Endothelial cell (in vitro differentiated cells): ENCODE measurements at regions not wholly inside any gene's neighbourhood (a gene's known extent, or its start where the extent isn't known, plus 50 kb on each side); places are given as distances from the start of the nearest gene placed in this dataset.
A peak's percentile ranks its signal among the peaks of the same experiment; 100 is the strongest.

ENCODE experiments used
- DNase-seq: peaks from one replicate; pipeline ENCODE4 v3.0.0; 2021; ENCODE audit warnings: low spot score
- H3K27ac Mint-ChIP-seq: one replicate; pipeline ENCODE4 v1.8.0; 2021; ENCODE audit warnings: mixed read lengths, inconsistent platforms; ENCODE audit not compliant: unreplicated experiment
- H3K27me3 Mint-ChIP-seq: one replicate; pipeline ENCODE4 v1.8.0; 2021; ENCODE audit warnings: mild to moderate bottlenecking, moderate library complexity, mixed read lengths, inconsistent platforms; ENCODE audit not compliant: unreplicated experiment
- H3K36me3 Mint-ChIP-seq: one replicate; pipeline ENCODE4 v1.8.0; 2021; ENCODE audit warnings: mild to moderate bottlenecking, low read depth, mixed read lengths, inconsistent platforms; ENCODE audit not compliant: unreplicated experiment
- H3K4me1 Mint-ChIP-seq: one replicate; pipeline ENCODE4 v1.8.0; 2021; ENCODE audit warnings: mild to moderate bottlenecking, mixed read lengths, inconsistent platforms; ENCODE audit not compliant: unreplicated experiment
- H3K4me3 Mint-ChIP-seq: one replicate; pipeline ENCODE4 v1.8.0; 2021; ENCODE audit warnings: mild to moderate bottlenecking, mixed read lengths, inconsistent platforms; ENCODE audit not compliant: unreplicated experiment
- H3K9me3 Mint-ChIP-seq: one replicate; pipeline ENCODE4 v1.8.0; 2021; ENCODE audit warnings: mixed read lengths, inconsistent platforms; ENCODE audit not compliant: unreplicated experiment
- TF ChIP-seq, protein P1 (sequence below): fragments of 200-600 bp; sonication (generic); IDR thresholded peaks from one replicate; pipeline ENCODE4 v1.5.0; 2021; ENCODE audit warnings: antibody characterized with exemption; ENCODE audit not compliant: unreplicated experiment

DNA sequence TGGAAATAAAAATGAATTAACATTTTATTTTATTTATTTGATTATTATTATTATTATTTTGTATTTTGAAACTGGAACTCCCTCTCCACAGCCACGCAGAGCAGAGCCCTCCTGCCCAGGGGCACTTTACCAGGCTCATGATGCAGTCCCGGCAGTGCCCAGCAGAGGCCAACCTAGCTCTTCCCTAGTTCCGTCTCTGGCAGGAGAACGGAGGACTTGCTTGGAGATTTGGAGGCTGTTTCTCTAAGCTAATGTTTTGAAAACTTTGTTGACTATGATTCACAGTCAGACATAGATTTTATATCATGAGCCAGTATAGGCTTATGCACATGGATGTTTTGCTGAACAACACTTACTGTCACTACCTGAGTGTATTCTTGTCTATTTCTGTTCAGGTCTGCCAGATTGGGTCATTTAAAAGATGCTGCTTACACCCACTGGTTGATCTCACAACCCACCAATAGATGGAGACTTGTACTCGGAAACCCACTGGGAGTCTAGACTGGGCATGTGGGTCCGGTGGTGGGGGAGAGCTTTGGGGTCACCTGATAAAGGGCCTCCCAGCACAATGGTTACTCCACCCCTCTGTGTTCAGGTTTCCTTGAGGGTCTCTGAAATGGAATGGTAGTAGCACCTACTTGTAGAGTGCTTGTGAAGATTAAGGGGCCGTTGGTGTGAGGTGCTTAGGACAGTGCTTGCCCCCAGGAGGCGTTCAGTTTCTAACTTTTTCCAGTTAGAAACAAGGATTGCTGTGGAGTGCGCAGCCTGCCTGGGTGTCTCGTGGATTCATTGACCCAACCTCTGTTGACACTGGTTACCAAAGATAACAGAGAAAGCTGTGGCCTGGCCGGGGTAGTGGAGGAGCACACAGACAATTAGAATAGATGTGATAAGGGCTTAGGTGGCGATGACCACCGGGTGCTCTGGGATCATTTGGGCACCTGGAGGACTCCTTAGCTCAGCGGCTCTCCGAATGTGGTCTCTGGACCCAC is 177.3 kb downstream of the HAUS1 start:
- Mint-ChIP-seq H3K36me3 (no peaks in the 10 kb centered on the region), H3K4me3 (no peak overlapping the region), H3K4me1 (peaks cover 20% of the 10 kb centered on the region)

GRCh38 chr18:46282177-46282570 is 178.0 kb downstream of the HAUS1 start:
- Mint-ChIP-seq H3K36me3 (no peaks in the 10 kb centered on the region), H3K4me3 (no peak overlapping the region), H3K4me1 (peaks cover 20% of the 10 kb centered on the region), H3K27ac (no peak overlapping the region), H3K27me3 (peaks cover 1% of the 10 kb centered on the region), H3K9me3 (no peaks in the 10 kb centered on the region)
- TF ChIP-seq, protein P1, sequence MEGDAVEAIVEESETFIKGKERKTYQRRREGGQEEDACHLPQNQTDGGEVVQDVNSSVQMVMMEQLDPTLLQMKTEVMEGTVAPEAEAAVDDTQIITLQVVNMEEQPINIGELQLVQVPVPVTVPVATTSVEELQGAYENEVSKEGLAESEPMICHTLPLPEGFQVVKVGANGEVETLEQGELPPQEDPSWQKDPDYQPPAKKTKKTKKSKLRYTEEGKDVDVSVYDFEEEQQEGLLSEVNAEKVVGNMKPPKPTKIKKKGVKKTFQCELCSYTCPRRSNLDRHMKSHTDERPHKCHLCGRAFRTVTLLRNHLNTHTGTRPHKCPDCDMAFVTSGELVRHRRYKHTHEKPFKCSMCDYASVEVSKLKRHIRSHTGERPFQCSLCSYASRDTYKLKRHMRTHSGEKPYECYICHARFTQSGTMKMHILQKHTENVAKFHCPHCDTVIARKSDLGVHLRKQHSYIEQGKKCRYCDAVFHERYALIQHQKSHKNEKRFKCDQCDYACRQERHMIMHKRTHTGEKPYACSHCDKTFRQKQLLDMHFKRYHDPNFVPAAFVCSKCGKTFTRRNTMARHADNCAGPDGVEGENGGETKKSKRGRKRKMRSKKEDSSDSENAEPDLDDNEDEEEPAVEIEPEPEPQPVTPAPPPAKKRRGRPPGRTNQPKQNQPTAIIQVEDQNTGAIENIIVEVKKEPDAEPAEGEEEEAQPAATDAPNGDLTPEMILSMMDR = no peak
- DNase-seq = no peak

More for the DNA sequence above, 177.3 kb downstream of the HAUS1 start:
- Mint-ChIP-seq H3K27ac (no peak overlapping the region), H3K9me3 (no peaks in the 10 kb centered on the region), H3K27me3 (peaks cover 1% of the 10 kb centered on the region)
- DNase-seq = peak; percentile 83
- TF ChIP-seq, protein P1 = peak; percentile 76

GRCh38 chr18:46282646-46283045 is 178.5 kb downstream of the HAUS1 start:
- H3K4me1 Mint-ChIP-seq = peaks cover 18% of the 10 kb centered on the region
- peaks cover under 1% of the 10 kb centered on the region for H3K27me3 Mint-ChIP-seq
- no peak overlapping the region for H3K4me3 Mint-ChIP-seq
- TF ChIP-seq, protein P1 = no peak
- H3K9me3 Mint-ChIP-seq = no peaks in the 10 kb centered on the region
- no peak for DNase-seq
- peak overlapping the region; percentile 37 for H3K27ac Mint-ChIP-seq
- no peaks in the 10 kb centered on the region for H3K36me3 Mint-ChIP-seq

DNA sequence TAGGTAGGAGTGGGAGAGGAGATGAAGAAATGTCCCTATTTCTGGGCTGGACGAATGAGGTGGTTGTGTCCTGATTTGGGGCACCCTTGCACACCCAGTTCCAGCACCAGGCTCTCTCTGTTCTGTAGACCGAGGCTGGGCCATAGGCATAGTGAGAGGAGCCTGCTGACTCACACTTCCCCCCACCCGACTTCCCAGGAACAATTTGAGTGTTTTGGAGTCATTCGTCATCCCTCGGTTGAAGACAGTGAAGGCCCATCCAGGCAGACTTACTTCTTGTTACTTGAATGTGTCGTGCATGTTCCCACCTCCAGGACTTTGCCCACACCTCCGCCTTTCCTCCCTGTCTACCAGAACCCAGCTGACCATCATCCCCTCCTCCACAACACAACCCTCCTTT is 179.1 kb downstream of the HAUS1 start:
- no peaks in the 10 kb centered on the region for H3K9me3 Mint-ChIP-seq
- no peak for DNase-seq
- no peaks in the 10 kb centered on the region for H3K36me3 Mint-ChIP-seq
- H3K4me1 Mint-ChIP-seq = peaks cover 16% of the 10 kb centered on the region
- TF ChIP-seq, protein P1 = no peak
- H3K27me3 Mint-ChIP-seq = no peaks in the 10 kb centered on the region
- no peak overlapping the region for H3K4me3 Mint-ChIP-seq
- H3K27ac Mint-ChIP-seq = no peak overlapping the region

DNA sequence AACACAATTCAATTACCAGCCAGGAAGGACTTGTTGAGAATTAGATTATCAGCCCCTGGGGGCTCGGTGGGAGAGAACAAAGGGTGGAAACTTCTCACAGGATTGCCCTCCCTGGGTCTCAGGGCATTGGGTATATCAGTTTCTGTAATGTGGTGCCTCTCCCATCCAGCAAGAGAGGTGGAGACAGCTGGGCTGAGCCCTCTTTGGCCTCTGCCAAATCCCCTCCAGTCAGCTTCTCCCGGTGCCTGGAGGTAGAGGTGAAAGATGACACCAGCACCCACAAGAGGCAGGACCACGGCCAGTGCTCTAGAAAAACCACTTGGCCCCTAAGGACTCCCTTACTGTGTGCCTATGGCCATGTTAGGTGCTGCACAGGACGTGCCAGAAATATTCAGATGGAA is 179.7 kb downstream of the HAUS1 start:
- Mint-ChIP-seq H3K27me3 (no peaks in the 10 kb centered on the region), H3K9me3 (no peaks in the 10 kb centered on the region), H3K36me3 (no peaks in the 10 kb centered on the region), H3K27ac (no peak overlapping the region), H3K4me3 (no peak overlapping the region), H3K4me1 (peaks cover 16% of the 10 kb centered on the region)
- peak; percentile 37 for DNase-seq
- TF ChIP-seq, protein P1 = no peak
